Mesodermal cell (in vitro differentiated cells): ENCODE measurements at regions not wholly inside any gene's neighbourhood (a gene's known extent, or its start where the extent isn't known, plus 50 kb on each side); places are given as distances from the start of the nearest gene placed in this dataset.
"Not testable (repeated sequence)": the region's sequence is repeated elsewhere in the genome, so short reads cannot be mapped to it uniquely, and the experiment has no call there.

Source experiments
- H3K27ac ChIP-seq: 2 replicates; pipeline ENCODE4 v1.7.0; 2013; ENCODE audit warnings: mild to moderate bottlenecking, low read depth, low read length, moderate library complexity; ENCODE audit not compliant: severe bottlenecking
- H3K36me3 ChIP-seq: 2 replicates; pipeline ENCODE4 v1.7.1; 2013; ENCODE audit warnings: mild to moderate bottlenecking, low read length, moderate library complexity; ENCODE audit not compliant: control insufficient read depth, insufficient read depth
- H3K4me1 ChIP-seq: one replicate; pipeline ENCODE4 v1.7.1; 2013; ENCODE audit warnings: mild to moderate bottlenecking, low read length; ENCODE audit not compliant: insufficient read depth, control insufficient read depth, poor library complexity, severe bottlenecking
- H3K4me3 ChIP-seq: 2 replicates; pipeline ENCODE4 v1.7.0; 2013; ENCODE audit warnings: low read length, control low read depth, mild to moderate bottlenecking; ENCODE audit not compliant: insufficient read depth, poor library complexity, severe bottlenecking; ENCODE audit errors: extremely low read depth
- H3K9me3 ChIP-seq: 2 replicates; pipeline ENCODE4 v1.7.1; 2013; ENCODE audit warnings: mild to moderate bottlenecking, low read length, moderate library complexity; ENCODE audit not compliant: control insufficient read depth
- WGBS, 2 experiments: methylation state at CpG; one replicate each; pipeline ENCODE4 v1.1.5; 2013; ENCODE audit warnings: missing lambda C conversion rate in 2 of 2; ENCODE audit not compliant: insufficient coverage in 2 of 2; 5-methylcytosine and 5-hydroxymethylcytosine counted together

- no peaks in the 10 kb centered on the region for H3K9me3 ChIP-seq
- H3K4me1 ChIP-seq, result no peaks in the 10 kb centered on the region
- H3K4me3 ChIP-seq, result no peak overlapping the region
- H3K27ac ChIP-seq, result no peak overlapping the region
- WGBS, 2 experiments, result 100% methylated on average over 2 of the region's 2 CpGs; no CpG with 5 or more reads in 1 of the 2 experiments
- no peaks in the 10 kb centered on the region for H3K36me3 ChIP-seq
Observed at GRCh38 chr21:20292280-20292679, 705.9 kb upstream of the NCAM2 start.

DNA sequence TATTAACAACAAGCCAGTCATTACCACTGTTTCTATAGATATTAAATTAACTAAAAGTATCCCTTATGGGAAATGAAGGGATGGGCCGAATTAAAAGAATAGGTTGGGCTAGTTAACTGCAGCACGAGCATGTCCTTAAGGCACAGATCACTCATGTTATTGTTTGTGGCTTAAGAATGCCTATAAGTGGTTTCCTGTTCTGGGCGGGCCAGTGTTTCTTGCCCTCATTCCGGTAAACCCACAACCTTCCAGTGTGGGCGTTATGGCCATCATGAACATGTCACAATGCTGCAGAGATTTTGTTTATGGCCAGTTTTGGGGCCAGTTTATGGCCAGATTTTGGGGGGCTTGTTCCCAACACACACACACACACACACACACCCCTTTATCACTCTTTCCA is 705.4 kb upstream of the NCAM2 start:
- not testable (repeated sequence) for H3K36me3 ChIP-seq, H3K4me1 ChIP-seq, H3K27ac ChIP-seq, H3K9me3 ChIP-seq, H3K4me3 ChIP-seq
- WGBS, 2 experiments, result 88% methylated on average over 2 of the region's 5 CpGs; no CpG with 5 or more reads in 1 of the 2 experiments

DNA sequence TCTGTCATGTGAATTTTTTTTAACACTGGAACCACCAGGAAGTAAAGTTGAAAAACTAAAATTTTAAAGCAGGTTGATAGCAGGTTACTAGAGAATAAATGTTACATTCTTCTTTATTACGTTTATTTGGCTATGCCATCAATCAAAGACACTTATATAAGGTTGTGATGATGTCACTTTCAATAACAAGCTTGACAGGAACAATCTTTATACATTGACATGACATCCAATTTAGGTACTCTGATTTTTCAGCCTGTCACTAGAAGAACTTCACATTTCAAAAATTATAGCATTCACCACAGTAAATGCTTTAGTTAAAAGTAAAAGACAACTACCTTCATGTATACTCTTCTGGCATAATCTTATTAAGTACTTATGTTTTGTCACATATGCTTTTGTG is 696.8 kb upstream of the NCAM2 start:
- WGBS, 2 experiments, result no CpG with 5 or more reads among the region's 1 CpG
- H3K36me3 ChIP-seq, result no peaks in the 10 kb centered on the region
- H3K27ac ChIP-seq, result no peak overlapping the region
- H3K4me3 ChIP-seq, result no peak overlapping the region
- H3K9me3 ChIP-seq, result no peaks in the 10 kb centered on the region
- H3K4me1 ChIP-seq, result no peaks in the 10 kb centered on the region

DNA sequence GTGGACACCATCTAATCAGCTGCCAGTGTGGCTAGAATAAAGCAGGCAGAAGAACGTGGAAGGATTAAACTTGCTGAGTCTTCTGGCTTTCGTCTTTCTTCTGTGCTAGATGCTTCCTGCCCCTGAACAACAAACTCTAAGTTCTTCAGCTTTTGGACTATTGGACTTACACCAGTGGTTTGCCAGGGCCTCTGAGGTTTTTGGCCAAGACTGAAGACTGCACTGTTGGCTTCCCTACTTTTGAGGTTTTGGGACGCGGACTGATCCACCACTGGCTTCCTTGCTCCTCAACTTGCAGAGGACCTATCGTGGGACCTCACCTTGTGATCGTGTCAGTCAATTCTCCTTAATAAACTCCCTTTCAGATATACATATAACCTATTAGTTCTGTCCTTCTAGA is 696.1 kb upstream of the NCAM2 start:
- H3K36me3 ChIP-seq, result no peaks in the 10 kb centered on the region
- H3K4me3 ChIP-seq, result no peak overlapping the region
- no peaks in the 10 kb centered on the region for H3K9me3 ChIP-seq
- no peaks in the 10 kb centered on the region for H3K4me1 ChIP-seq
- no peak overlapping the region for H3K27ac ChIP-seq
- WGBS, 2 experiments, result 90 to 98% methylated on average over 5 to 6 of the region's 6 CpGs

- Histone ChIP-seq H3K36me3 (no peaks in the 10 kb centered on the region), H3K4me1 (no peaks in the 10 kb centered on the region), H3K27ac (no peak overlapping the region), H3K9me3 (no peaks in the 10 kb centered on the region), H3K4me3 (no peak overlapping the region)
- WGBS, 2 experiments, result 96 to 100% methylated on average over 2 to 3 of the region's 3 CpGs
Observed at GRCh38 chr21:20306836-20307235, 691.4 kb upstream of the NCAM2 start.

GRCh38 chr21:20308586-20309315 is 689.5 kb upstream of the NCAM2 start:
- Histone ChIP-seq H3K36me3 (no peaks in the 10 kb centered on the region), H3K9me3 (no peaks in the 10 kb centered on the region), H3K4me1 (no peaks in the 10 kb centered on the region), H3K27ac (no peak overlapping the region), H3K4me3 (no peak overlapping the region)
- WGBS, 2 experiments, result 98 to 100% methylated on average over 2 to 3 of the region's 6 CpGs

DNA sequence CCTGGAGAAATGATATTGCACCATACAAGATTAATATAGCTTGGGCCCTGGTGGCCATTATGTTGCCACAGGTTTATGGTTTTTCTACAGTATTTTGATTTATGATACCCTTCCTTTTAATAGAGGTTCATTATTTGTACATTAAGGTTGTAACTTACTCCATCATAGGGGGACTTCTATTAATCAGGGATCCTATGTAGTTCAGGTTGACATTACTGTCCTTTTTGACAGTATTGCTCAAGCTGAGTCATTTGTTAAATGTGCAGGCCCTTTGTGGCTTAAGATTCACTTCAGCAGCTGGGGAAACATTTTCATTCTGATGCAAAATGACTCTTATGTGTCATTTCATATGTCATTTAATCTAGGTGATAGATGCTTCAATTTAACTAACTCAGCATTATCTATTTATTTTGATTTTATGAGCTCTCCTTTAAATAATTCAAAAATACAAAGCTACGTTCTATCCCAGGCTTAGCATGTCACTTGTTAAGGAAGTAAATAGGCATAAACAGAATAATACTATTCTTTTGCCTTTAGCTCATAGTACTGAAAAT is 686.9 kb upstream of the NCAM2 start:
- no CpG with 5 or more reads among the region's 1 CpG for WGBS, 2 experiments
- no peaks in the 10 kb centered on the region for H3K4me1 ChIP-seq
- no peak overlapping the region for H3K4me3 ChIP-seq
- H3K27ac ChIP-seq, result no peak overlapping the region
- no peaks in the 10 kb centered on the region for H3K36me3 ChIP-seq
- peaks cover 8% of the 10 kb centered on the region for H3K9me3 ChIP-seq

DNA sequence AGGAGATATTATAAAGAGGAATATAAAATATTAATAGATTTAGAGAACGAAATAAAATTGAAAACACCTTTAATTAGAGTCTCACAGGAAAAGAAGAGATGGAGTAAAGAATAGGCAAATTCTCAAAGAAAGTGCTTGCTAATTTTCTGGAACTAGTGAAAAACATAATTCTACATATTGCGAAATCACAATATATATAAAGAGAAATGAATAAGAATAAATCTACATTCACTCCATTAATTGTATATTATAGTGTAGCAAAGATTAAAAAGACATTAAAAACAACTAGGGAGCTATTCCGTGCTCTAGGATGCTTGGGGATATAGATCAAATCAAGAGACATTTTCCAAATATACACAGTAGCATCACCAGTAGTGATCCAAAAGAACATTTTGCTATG is 685.2 kb upstream of the NCAM2 start:
- Histone ChIP-seq H3K9me3 (peaks cover 11% of the 10 kb centered on the region), H3K4me3 (no peak overlapping the region), H3K27ac (no peak overlapping the region), H3K36me3 (no peaks in the 10 kb centered on the region), H3K4me1 (no peaks in the 10 kb centered on the region)
- WGBS, 2 experiments, result no CpG with 5 or more reads among the region's 3 CpGs

DNA sequence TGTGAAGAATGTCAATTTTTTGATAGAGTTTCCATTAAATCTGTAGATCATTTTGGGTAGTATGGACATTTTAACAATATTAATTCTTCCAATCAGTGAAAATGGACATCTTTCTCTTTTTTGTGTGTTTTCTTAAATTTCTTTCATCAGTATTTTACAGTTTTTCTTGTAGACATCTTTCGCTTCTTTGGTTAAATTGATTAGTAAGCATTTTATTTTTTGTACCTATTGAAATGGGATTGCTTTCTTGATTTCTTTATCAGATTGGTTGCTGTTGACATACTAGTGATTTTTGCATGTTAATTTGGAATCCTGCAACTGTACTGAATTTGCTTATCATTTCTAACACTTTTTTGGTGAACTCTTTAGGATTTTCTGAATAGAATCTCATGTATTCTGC is 683.2 kb upstream of the NCAM2 start:
- no peaks in the 10 kb centered on the region for H3K36me3 ChIP-seq
- WGBS, 2 experiments, result no CpG with 5 or more reads among the region's 1 CpG
- no peak overlapping the region for H3K4me3 ChIP-seq
- H3K9me3 ChIP-seq, result peaks cover 11% of the 10 kb centered on the region
- no peak overlapping the region for H3K27ac ChIP-seq
- H3K4me1 ChIP-seq, result no peaks in the 10 kb centered on the region

- Histone ChIP-seq H3K4me1 (no peaks in the 10 kb centered on the region), H3K4me3 (no peak overlapping the region), H3K9me3 (no peaks in the 10 kb centered on the region), H3K27ac (no peak overlapping the region), H3K36me3 (no peaks in the 10 kb centered on the region)
- no CpG with 5 or more reads among the region's 6 CpGs for WGBS, 2 experiments
Observed at GRCh38 chr21:20329636-20330035, 668.6 kb upstream of the NCAM2 start.

GRCh38 chr21:20330652-20331051 is 667.6 kb upstream of the NCAM2 start:
- H3K4me3 ChIP-seq, result no peak overlapping the region
- no peak overlapping the region for H3K27ac ChIP-seq
- H3K4me1 ChIP-seq, result no peaks in the 10 kb centered on the region
- H3K36me3 ChIP-seq, result no peaks in the 10 kb centered on the region
- no CpG with 5 or more reads among the region's 3 CpGs for WGBS, 2 experiments
- no peaks in the 10 kb centered on the region for H3K9me3 ChIP-seq
